A172 (cell line): ENCODE measurements at regions not wholly inside any gene's neighbourhood (a gene's known extent, or its start where the extent isn't known, plus 50 kb on each side); places are given as distances from the start of the nearest gene placed in this dataset.
A peak's percentile ranks its signal among the peaks of the same experiment; 100 is the strongest.
"Not testable (repeated sequence)": the region's sequence is repeated elsewhere in the genome, so short reads cannot be mapped to it uniquely, and the experiment has no call there.

Experiments
- DNase-seq: peaks from one replicate; pipeline ENCODE4 v3.0.0-alpha.2; 2015; ENCODE audit warnings: low spot score

- not testable (repeated sequence) for DNase-seq
These were observed 52.8 kb downstream of the FOXD4L6 start for GRCh38 chr9:41075671-41076070.

- not testable (repeated sequence) for DNase-seq
These were observed 54.0 kb downstream of the FOXD4L6 start for GRCh38 chr9:41074356-41074942.

GRCh38 chr9:41073471-41074243, 54.8 kb downstream of the FOXD4L6 start:
- DNase-seq, result not testable (repeated sequence)

GRCh38 chr9:41064125-41064795, 64.2 kb downstream of the FOXD4L6 start:
- not testable (repeated sequence) for DNase-seq

GRCh38 chr9:41063243-41063642, 65.2 kb downstream of the FOXD4L6 start:
- DNase-seq, result not testable (repeated sequence)

GRCh38 chr9:41059603-41060002, 68.9 kb downstream of the FOXD4L6 start:
- not testable (repeated sequence) for DNase-seq

GRCh38 chr9:41053666-41054363, 74.7 kb downstream of the FOXD4L6 start:
- not testable (repeated sequence) for DNase-seq

- DNase-seq, result not testable (repeated sequence)
These were observed 79.8 kb downstream of the FOXD4L6 start for GRCh38 chr9:41048672-41049071.

- not testable (repeated sequence) for DNase-seq
These were observed 80.7 kb downstream of the FOXD4L6 start for GRCh38 chr9:41047792-41048191.

- DNase-seq, result not testable (repeated sequence)
These were observed 83.6 kb downstream of the FOXD4L6 start for GRCh38 chr9:41044930-41045329.

GRCh38 chr9:41043433-41043832, 85.0 kb downstream of the FOXD4L6 start:
- not testable (repeated sequence) for DNase-seq

GRCh38 chr9:41042111-41042510, 86.4 kb downstream of the FOXD4L6 start:
- not testable (repeated sequence) for DNase-seq

- not testable (repeated sequence) for DNase-seq
These were observed 87.7 kb downstream of the FOXD4L6 start for GRCh38 chr9:41040705-41041342.

GRCh38 chr9:41035276-41035675, 93.2 kb downstream of the FOXD4L6 start:
- peak; percentile 50 for DNase-seq

- DNase-seq, result peak; percentile 63
These were observed 93.7 kb downstream of the FOXD4L6 start for GRCh38 chr9:41034699-41035197.

GRCh38 chr9:41033877-41034276, 94.6 kb downstream of the FOXD4L6 start:
- not testable (repeated sequence) for DNase-seq

GRCh38 chr9:41033360-41033759, 95.1 kb downstream of the FOXD4L6 start:
- not testable (repeated sequence) for DNase-seq

GRCh38 chr9:41026912-41027676, 101.4 kb downstream of the FOXD4L6 start:
- not testable (repeated sequence) for DNase-seq

- DNase-seq, result not testable (repeated sequence)
These were observed 106.1 kb downstream of the FOXD4L6 start for GRCh38 chr9:41022365-41022764.

GRCh38 chr9:41019858-41020562, 108.5 kb downstream of the FOXD4L6 start:
- DNase-seq, result not testable (repeated sequence)
